NCI-H2081 (cell line): ENCODE measurements at regions not wholly inside any gene's neighbourhood (a gene's known extent, or its start where the extent isn't known, plus 50 kb on each side); places are given as distances from the start of the nearest gene placed in this dataset.
"Not testable (repeated sequence)": the region's sequence is repeated elsewhere in the genome, so short reads cannot be mapped to it uniquely, and the experiment has no call there.

ENCODE experiments used
- DNase-seq, 2 experiments: peaks; one replicate each; lab custom pipeline; 2025; lab: John Stamatoyannopoulos, UW

GRCh38 chr2:120531863-120532600, 186.1 kb downstream of the INHBB start:
- no peak for DNase-seq

- no peak for DNase-seq
These were observed 187.7 kb downstream of the INHBB start for GRCh38 chr2:120533625-120534024.

- no peak for DNase-seq
These were observed 188.5 kb downstream of the INHBB start for GRCh38 chr2:120534457-120534856.

- DNase-seq: no peak
These were observed 189.1 kb downstream of the INHBB start for GRCh38 chr2:120535081-120535480.

GRCh38 chr2:120536141-120536540, 190.2 kb downstream of the INHBB start:
- DNase-seq: no peak

GRCh38 chr2:120538691-120539423, 192.9 kb downstream of the INHBB start:
- DNase-seq: peak; percentile 58 to 83

- no peak for DNase-seq
These were observed 193.5 kb downstream of the INHBB start for GRCh38 chr2:120539424-120539936.

- peak in 1 of 2 experiments; percentile 35 for DNase-seq
These were observed 194.2 kb downstream of the INHBB start for GRCh38 chr2:120539937-120540718.

GRCh38 chr2:120540719-120541552, 194.7 kb upstream of the GLI2 start:
- DNase-seq: peak in 1 of 2 experiments; percentile 35

- no peak for DNase-seq
These were observed 194.1 kb upstream of the GLI2 start for GRCh38 chr2:120541553-120541932.

- no peak for DNase-seq
These were observed 193.5 kb upstream of the GLI2 start for GRCh38 chr2:120541972-120542670.

GRCh38 chr2:120542911-120543527, 192.6 kb upstream of the GLI2 start:
- no peak for DNase-seq

GRCh38 chr2:120543899-120544298, 191.8 kb upstream of the GLI2 start:
- DNase-seq: no peak

GRCh38 chr2:120544522-120544921, 191.1 kb upstream of the GLI2 start:
- no peak for DNase-seq

- not testable (repeated sequence) for DNase-seq
These were observed 190.7 kb upstream of the GLI2 start for GRCh38 chr2:120545007-120545406.

GRCh38 chr2:120545521-120546047, 190.1 kb upstream of the GLI2 start:
- no peak for DNase-seq

- no peak for DNase-seq
These were observed 189.4 kb upstream of the GLI2 start for GRCh38 chr2:120546048-120546864.

GRCh38 chr2:120546865-120547390, 188.7 kb upstream of the GLI2 start:
- no peak for DNase-seq

- peak in 1 of 2 experiments; percentile 9 for DNase-seq
These were observed 188.0 kb upstream of the GLI2 start for GRCh38 chr2:120547662-120548061.
